Activated naive CD8-positive, alpha-beta T cell treated with anti-CD3 and anti-CD28 coated beads for 36 hours (primary cell): ENCODE measurements at regions not wholly inside any gene's neighbourhood (a gene's known extent, or its start where the extent isn't known, plus 50 kb on each side); places are given as distances from the start of the nearest gene placed in this dataset.
"Not testable (repeated sequence)": the region's sequence is repeated elsewhere in the genome, so short reads cannot be mapped to it uniquely, and the experiment has no call there.

Experiments
- DNase-seq: peaks from one replicate; pipeline ENCODE4 v3.0.0; 2021
- H3K27ac Mint-ChIP-seq: one replicate; pipeline ENCODE4 v1.8.0; 2022; ENCODE audit warnings: mild to moderate bottlenecking, moderate library complexity, mixed read lengths
- H3K27me3 Mint-ChIP-seq: one replicate; pipeline ENCODE4 v1.8.0; 2022; ENCODE audit warnings: mild to moderate bottlenecking, mixed read lengths
- H3K36me3 Mint-ChIP-seq: one replicate; pipeline ENCODE4 v1.8.0; 2021; ENCODE audit warnings: mild to moderate bottlenecking, mixed read lengths
- H3K4me1 Mint-ChIP-seq: one replicate; pipeline ENCODE4 v1.8.0; 2021; ENCODE audit warnings: mixed read lengths
- H3K4me3 Mint-ChIP-seq: one replicate; pipeline ENCODE4 v1.8.0; 2022; ENCODE audit warnings: mild to moderate bottlenecking, moderate library complexity, mixed read lengths
- H3K9me3 Mint-ChIP-seq: one replicate; pipeline ENCODE4 v1.8.0; 2022; ENCODE audit warnings: mixed read lengths

DNA sequence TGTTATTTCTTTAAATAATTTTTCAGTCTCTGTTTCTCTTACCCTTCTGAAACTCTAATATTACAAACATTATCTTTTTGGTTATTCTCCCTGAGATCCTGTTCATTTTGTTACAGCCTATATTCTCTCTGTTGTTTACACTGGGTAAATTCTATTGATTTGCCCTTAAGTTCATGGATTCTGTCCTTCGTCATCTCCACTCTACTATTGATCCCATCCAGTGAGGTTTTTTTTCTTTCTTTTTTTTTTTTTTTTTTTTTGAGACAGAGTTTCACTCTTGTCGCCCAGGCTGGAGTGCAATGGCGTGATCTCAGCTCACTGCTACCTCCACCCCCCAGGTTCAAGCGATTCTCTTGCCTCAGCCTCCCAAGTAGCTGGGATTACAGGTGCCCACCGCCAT, 393.9 kb downstream of the ZNF674 start:
- H3K27me3 Mint-ChIP-seq, H3K9me3 Mint-ChIP-seq, H3K4me3 Mint-ChIP-seq, DNase-seq, H3K36me3 Mint-ChIP-seq, H3K4me1 Mint-ChIP-seq, H3K27ac Mint-ChIP-seq: not testable (repeated sequence)

DNA sequence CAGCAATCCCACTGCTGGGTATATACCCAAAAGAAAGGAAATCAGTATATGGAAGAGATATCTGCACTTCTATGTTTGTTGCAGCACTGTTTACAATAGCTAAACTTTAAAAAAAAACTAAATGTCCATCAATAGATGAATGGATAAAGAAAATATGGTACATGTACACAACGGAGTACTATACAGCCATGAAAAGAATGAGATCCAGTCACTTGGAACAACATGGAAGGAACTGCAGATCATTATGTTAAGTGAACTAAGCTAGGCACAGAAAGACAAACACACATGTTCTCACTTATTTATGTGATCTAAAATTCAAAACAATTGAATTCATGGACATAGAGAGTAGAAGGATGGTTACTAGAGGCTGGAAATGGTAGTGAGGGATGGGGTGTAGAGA, 400.7 kb downstream of the ZNF674 start:
- Mint-ChIP-seq H3K9me3 (peaks cover 2% of the 10 kb centered on the region), H3K27me3 (no peaks in the 10 kb centered on the region), H3K4me3 (no peak overlapping the region), H3K4me1 (peaks cover 7% of the 10 kb centered on the region), H3K36me3 (no peaks in the 10 kb centered on the region), H3K27ac (no peak overlapping the region)
- DNase-seq = no peak

DNA sequence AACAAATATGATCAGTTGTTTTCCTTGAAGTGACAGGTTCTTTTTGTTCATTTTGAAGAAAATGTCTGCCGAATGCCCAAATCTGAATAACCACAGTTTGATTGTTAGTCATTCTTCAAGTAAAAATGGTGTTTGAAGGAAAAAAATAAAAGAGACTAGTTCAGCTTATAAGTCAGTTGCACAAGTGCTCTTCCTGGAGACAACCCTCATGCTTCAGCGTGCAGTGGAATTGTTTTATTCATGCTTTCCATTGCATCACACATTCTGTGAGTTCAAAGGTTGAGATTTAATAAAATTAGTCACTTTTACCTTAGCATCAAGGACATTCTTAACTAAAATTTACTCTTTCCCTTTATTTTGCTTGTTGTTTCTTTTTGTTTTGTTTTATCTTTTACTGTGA, 404.9 kb downstream of the ZNF674 start:
- no peak overlapping the region for H3K4me3 Mint-ChIP-seq
- no peaks in the 10 kb centered on the region for H3K27me3 Mint-ChIP-seq
- peak overlapping the region; percentile 69 for H3K27ac Mint-ChIP-seq
- DNase-seq = peak; percentile 2
- H3K36me3 Mint-ChIP-seq = no peaks in the 10 kb centered on the region
- peaks cover 7% of the 10 kb centered on the region for H3K4me1 Mint-ChIP-seq
- H3K9me3 Mint-ChIP-seq = peaks cover 2% of the 10 kb centered on the region

DNA sequence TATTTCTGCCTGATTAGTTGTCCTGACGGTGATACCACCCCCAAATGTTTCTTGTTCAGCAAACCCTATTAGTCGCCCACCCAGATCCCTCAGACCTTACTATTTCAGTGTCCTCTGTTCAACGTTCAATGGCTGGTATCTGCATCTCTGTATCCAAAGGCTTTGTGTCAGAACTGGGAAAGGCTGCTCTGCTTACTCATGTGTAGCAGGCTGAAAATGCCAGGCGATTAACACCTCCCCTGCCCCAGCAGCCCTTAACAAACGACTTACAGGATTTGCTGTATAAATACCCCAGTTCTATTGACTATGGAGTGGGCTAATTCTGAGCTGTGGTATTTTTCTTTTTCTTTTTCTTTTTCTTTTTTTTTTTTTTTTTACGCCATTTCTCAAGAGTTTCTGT, 415.0 kb downstream of the ZNF674 start:
- Mint-ChIP-seq H3K9me3 (no peaks in the 10 kb centered on the region), H3K4me1 (no peaks in the 10 kb centered on the region), H3K27ac (no peak overlapping the region), H3K4me3 (no peak overlapping the region), H3K27me3 (no peaks in the 10 kb centered on the region), H3K36me3 (no peaks in the 10 kb centered on the region)
- DNase-seq = no peak

DNA sequence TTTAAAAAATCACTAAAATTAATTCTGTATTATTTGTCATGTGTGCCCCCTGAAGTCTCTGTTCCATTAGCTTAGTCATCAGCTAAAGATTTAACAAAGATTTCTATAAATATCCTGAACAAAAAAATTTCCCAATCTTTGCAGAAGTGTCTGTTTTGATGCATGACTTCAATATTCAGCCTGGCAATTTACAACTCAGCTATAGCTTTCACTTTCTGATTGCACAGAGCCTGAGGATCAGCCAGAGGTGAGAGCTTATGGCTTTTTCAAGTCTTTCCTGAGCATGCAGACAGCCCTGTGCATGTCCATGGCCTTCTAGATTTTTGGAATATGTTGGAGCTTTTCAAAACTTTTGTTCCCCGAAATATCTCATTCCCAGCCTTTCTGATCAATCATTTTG, 420.1 kb downstream of the ZNF674 start:
- Mint-ChIP-seq H3K27ac (no peak overlapping the region), H3K9me3 (no peaks in the 10 kb centered on the region), H3K4me1 (peaks cover 1% of the 10 kb centered on the region), H3K27me3 (no peaks in the 10 kb centered on the region), H3K36me3 (no peaks in the 10 kb centered on the region), H3K4me3 (no peak overlapping the region)
- no peak for DNase-seq

DNA sequence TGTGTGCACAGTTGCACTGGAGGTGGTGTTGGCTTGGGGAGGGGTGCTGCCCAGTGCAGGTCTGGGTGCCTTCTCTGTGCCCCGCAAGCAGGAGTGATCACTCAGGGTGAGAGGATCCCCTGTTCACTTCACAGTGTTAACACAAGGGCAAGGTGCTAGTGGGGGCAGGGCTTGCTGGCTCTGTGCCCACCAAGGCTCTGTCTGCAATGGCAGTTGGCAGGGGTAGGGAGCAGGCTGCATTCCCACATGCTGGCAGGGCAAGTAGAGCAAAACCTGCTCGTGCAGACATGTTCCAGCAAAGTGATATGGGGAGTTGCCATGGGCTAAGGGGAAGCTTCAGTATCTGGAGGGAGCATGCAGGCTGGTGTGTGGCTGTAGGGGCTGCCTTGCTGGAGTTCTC, 428.0 kb downstream of the ZNF674 start:
- Mint-ChIP-seq H3K27me3 (peaks cover 7% of the 10 kb centered on the region), H3K9me3 (no peaks in the 10 kb centered on the region), H3K4me3 (no peak overlapping the region), H3K36me3 (no peaks in the 10 kb centered on the region), H3K27ac (no peak overlapping the region), H3K4me1 (no peaks in the 10 kb centered on the region)
- DNase-seq = no peak

DNA sequence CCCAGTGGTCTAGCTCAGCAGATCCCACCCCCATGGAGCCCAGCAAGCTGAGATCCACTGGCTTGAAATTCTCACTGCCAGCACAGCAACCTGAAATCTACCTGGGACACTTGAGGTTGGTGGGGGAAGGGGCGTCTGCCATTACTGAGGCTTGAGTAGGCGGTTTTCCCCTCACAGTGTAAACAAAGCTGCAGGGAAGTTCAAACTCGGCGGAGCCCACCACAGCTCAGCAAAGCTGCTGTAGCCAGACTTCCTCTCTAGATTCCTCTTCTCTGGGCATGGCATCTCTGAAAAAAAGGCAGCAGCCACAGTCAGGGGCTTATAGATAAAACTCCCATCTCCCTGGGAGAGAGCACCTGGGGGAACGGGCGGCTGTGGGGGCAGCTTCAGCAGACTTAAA, 457.9 kb downstream of the ZNF674 start:
- not testable (repeated sequence) for H3K27ac Mint-ChIP-seq, H3K27me3 Mint-ChIP-seq, H3K4me1 Mint-ChIP-seq, DNase-seq, H3K4me3 Mint-ChIP-seq, H3K36me3 Mint-ChIP-seq
- H3K9me3 Mint-ChIP-seq = peaks cover 11% of the 10 kb centered on the region

DNA sequence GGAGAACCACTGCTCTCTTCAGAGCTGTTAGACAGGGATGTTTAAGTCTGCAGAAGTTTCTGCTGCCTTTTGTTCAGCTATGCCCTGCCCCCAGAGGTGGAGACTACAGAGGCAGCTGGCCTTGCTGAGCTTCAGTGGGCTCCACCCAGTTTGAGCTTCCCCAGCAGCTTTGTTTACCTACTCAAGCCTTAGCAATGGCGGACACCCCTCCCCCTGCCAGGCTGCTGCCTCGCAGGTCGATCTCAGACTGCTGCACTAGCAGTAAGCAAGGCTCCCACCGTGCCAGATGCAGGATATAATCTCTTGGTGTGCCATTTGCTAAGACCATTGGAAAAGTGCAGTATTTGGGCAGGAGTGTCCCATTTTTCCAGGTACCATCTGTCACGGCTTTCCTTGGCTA, 465.1 kb downstream of the ZNF674 start:
- not testable (repeated sequence) for H3K36me3 Mint-ChIP-seq

DNA sequence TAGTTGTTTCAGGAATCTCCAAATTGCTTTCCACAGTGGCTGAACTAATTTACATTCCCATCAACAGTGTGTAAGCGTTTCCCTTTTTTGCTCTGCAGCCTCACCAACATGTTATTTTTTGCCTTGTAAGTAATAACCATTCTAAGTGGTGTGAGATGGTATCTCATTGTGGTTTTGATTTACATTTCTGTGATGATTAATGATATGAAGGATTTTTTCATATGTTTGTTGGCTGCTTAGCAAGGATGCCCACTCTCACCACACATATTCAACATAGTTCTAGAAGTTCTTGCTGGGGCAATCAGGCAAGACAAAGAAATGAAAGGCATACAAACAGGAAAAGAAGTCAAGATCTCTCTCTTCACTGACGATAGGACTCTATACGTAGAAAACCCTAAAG, 472.4 kb downstream of the ZNF674 start:
- H3K9me3 Mint-ChIP-seq = no peaks in the 10 kb centered on the region
- DNase-seq = no peak
- H3K27me3 Mint-ChIP-seq = peaks cover 5% of the 10 kb centered on the region
- H3K36me3 Mint-ChIP-seq = no peaks in the 10 kb centered on the region
- no peak overlapping the region for H3K4me3 Mint-ChIP-seq
- H3K4me1 Mint-ChIP-seq = no peaks in the 10 kb centered on the region
- H3K27ac Mint-ChIP-seq = no peak overlapping the region

More for the DNA sequence above, 465.1 kb downstream of the ZNF674 start:
- not testable (repeated sequence) for H3K9me3 Mint-ChIP-seq, H3K27me3 Mint-ChIP-seq, H3K27ac Mint-ChIP-seq, H3K4me1 Mint-ChIP-seq, H3K4me3 Mint-ChIP-seq, DNase-seq

DNA sequence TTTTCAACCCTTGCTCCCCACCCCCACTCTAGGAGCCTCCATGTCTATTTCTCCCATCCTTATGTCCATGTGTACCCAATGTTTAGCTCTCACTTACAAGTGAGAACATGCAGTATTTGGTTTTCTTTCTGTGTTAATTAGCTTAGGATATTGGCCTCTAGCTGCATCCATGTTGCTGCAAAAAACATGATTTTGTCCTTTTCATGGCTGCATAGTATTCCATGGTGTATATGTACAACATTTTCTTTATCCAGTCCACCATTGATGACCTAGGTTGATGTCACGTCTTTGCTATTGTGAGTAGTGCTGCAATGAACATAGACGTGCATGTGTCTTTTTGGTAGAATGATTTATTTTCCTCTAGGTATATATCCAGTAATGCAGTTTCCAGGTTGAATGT, 472.8 kb downstream of the ZNF674 start:
- H3K27me3 Mint-ChIP-seq = peaks cover under 1% of the 10 kb centered on the region
- no peak overlapping the region for H3K4me3 Mint-ChIP-seq
- no peaks in the 10 kb centered on the region for H3K4me1 Mint-ChIP-seq
- no peak for DNase-seq
- no peaks in the 10 kb centered on the region for H3K9me3 Mint-ChIP-seq
- H3K36me3 Mint-ChIP-seq = no peaks in the 10 kb centered on the region
- H3K27ac Mint-ChIP-seq = no peak overlapping the region

DNA sequence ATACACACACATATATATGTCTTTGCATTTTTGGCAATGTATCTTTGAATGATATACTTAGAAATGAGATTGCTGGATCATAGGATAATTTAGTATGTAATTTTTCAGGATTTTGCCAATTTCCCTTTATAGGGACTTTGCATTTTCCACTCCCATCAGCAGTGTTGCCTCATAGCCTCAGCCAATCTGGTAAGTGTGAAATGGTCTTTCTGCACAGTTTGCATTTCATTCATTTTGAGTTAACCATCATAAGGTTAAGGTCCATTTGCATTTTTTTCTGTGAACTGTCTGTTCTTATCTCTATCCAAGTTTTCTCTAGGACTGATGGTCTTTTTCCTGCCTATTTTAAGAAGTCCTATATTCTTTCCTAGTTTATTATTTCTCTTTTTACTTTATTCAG, 474.8 kb downstream of the ZNF674 start:
- Mint-ChIP-seq H3K9me3 (no peaks in the 10 kb centered on the region), H3K36me3 (no peaks in the 10 kb centered on the region), H3K4me3 (no peak overlapping the region), H3K27me3 (no peaks in the 10 kb centered on the region), H3K4me1 (no peaks in the 10 kb centered on the region), H3K27ac (no peak overlapping the region)
- DNase-seq = no peak

DNA sequence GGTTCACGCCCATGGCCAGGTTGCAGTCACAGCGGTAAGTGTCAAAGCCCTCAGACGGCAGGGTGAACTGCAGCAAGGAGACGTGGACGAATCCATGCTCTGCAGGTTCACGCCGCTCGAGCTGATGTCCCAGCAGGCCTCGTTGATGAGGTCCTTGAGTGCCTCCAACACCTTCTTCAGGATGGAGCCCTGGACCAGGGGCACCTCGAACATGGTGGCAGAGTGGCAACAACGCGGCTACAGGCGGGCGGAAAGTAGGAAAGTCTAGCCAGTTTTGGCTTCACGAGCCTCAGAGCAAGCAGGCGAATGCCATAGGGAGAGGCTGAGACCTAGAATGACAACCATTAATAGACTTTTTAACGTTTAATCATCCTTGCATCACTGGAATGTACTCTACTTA, 485.9 kb downstream of the ZNF674 start:
- Mint-ChIP-seq H3K4me3 (no peak overlapping the region), H3K27me3 (no peaks in the 10 kb centered on the region), H3K27ac (no peak overlapping the region), H3K4me1 (no peaks in the 10 kb centered on the region), H3K9me3 (peaks cover 6% of the 10 kb centered on the region), H3K36me3 (no peaks in the 10 kb centered on the region)
- DNase-seq = no peak

DNA sequence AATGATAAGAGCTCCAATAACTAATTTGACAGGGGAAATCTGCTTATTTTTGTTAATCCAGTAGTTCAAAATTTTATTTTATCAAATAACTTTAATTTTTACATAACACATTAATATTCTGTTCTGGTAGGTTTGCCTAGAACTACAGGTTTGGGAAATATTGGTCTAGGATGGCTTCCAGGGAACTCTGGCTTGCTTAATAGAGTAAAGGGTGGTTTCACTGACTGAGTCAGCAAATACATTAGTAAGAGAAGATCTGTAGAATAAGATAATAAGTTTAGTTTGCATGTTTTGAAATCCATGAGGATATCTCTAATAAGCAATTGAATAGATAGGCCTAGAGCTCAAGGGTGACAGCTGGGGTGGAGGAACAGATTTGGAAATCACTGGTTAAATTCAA, 500.7 kb downstream of the ZNF674 start:
- peaks cover 4% of the 10 kb centered on the region for H3K27me3 Mint-ChIP-seq
- H3K27ac Mint-ChIP-seq = no peak overlapping the region
- DNase-seq = no peak
- H3K36me3 Mint-ChIP-seq = no peaks in the 10 kb centered on the region
- H3K4me1 Mint-ChIP-seq = no peaks in the 10 kb centered on the region
- no peak overlapping the region for H3K4me3 Mint-ChIP-seq
- peaks cover 9% of the 10 kb centered on the region for H3K9me3 Mint-ChIP-seq

DNA sequence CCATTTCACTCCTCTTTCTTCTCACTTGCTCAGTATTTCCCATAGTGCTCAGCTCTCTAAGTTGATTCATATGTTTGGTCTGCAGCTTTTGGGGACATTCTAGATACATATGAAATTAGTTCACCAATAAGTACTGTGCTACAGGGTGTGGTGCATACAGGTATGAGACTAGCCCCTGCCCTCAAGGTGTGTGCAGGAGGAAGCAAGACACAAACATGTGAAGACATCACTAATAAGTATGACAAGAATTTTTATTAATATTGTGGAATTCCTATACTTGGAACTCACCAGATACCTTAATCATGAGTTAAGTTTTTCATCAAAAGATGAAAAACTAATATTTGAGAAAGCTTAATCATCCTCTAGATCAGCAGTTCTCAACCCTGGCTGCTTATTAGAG, 505.2 kb downstream of the ZNF674 start:
- Mint-ChIP-seq H3K27ac (no peak overlapping the region), H3K9me3 (peaks cover 6% of the 10 kb centered on the region), H3K4me3 (no peak overlapping the region), H3K36me3 (no peaks in the 10 kb centered on the region), H3K4me1 (no peaks in the 10 kb centered on the region), H3K27me3 (no peaks in the 10 kb centered on the region)
- no peak for DNase-seq

DNA sequence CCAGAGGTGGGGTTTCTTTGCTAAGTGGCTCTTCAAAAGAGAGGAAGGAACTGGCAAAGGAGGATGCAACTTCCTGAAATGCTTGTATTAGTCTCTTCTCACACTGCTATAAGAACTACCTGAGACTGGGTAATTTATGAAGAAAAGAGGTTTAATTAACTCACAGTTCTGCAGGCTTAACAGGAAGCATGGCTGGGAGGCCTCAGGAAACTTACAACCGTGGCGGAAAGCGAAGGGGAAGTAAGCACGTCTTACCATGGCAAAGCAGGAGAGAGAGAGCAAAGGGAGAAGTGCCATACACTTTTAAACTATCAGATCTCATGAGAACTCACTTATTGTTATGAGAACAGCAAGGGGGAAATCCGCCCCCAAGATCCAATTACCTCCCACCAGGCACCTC, 505.7 kb downstream of the ZNF674 start:
- H3K4me3 Mint-ChIP-seq = no peak overlapping the region
- H3K27me3 Mint-ChIP-seq = no peaks in the 10 kb centered on the region
- no peaks in the 10 kb centered on the region for H3K36me3 Mint-ChIP-seq
- no peak overlapping the region for H3K27ac Mint-ChIP-seq
- no peaks in the 10 kb centered on the region for H3K4me1 Mint-ChIP-seq
- DNase-seq = no peak
- peaks cover 6% of the 10 kb centered on the region for H3K9me3 Mint-ChIP-seq

DNA sequence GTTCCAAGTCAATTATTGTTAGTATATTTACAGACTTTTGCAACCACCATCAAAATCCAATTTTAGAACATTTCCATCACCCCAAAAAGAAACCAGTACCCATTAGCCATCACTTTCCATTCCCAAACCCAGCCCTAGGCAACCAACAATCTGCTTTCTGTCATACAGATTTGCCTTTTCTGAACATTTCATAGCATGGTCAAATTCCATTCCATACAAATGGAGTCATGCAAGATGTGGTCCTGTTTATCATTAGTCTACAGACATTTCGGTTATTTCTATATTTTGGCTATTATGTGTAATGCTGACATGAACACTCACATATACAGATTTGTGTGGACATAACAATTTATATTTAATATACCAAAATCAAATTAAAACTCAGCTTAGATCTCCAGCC, 508.7 kb downstream of the ZNF674 start:
- H3K9me3 Mint-ChIP-seq = peaks cover 2% of the 10 kb centered on the region
- H3K36me3 Mint-ChIP-seq = no peaks in the 10 kb centered on the region
- peaks cover 3% of the 10 kb centered on the region for H3K27me3 Mint-ChIP-seq
- no peak overlapping the region for H3K4me3 Mint-ChIP-seq
- no peak for DNase-seq
- H3K27ac Mint-ChIP-seq = no peak overlapping the region
- H3K4me1 Mint-ChIP-seq = no peaks in the 10 kb centered on the region

DNA sequence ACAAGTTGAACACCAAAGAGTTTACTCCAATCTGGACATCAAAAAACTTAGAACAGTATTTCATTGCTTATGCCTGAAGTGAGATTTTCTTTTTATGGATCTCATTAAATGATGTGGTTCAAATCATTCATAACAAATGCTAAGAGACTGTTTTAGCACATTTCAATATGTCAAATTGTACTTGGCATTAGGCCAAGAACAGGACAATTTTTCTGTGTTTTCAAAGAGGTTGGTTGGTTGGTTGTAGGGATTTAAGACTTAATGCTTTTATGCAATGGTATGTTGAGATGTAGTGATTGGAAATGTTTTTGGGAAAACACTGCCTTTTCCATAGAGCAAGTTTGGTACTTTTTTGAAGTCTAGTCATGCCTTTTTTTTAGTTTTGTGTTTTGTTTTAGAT, 510.4 kb downstream of the ZNF674 start:
- Mint-ChIP-seq H3K27me3 (peaks cover 3% of the 10 kb centered on the region), H3K27ac (no peak overlapping the region), H3K9me3 (no peaks in the 10 kb centered on the region), H3K4me3 (no peak overlapping the region), H3K4me1 (no peaks in the 10 kb centered on the region), H3K36me3 (no peaks in the 10 kb centered on the region)
- DNase-seq = no peak
